Liver (tissue), 8 donors: ENCODE measurements at regions not wholly inside any gene's neighbourhood (a gene's known extent, or its start where the extent isn't known, plus 50 kb on each side); places are given as distances from the start of the nearest gene placed in this dataset.

Source experiments
- DNase-seq: peaks from one replicate; pipeline ENCODE4 v3.0.0-alpha.2; 2017; ENCODE audit warnings: low spot score
- H3K27ac ChIP-seq, 2 donors: one replicate each; pipeline ENCODE4 v1.7.0; 2013; ENCODE audit warnings: inconsistent platforms in 2 of 2, low read length in 2 of 2, control low read depth in 1 of 2, low read depth in 1 of 2, mild to moderate bottlenecking in 1 of 2
- H3K27me3 ChIP-seq, 4 donors: one replicate each; pipeline versions ENCODE4 v1.6.1 to v1.7.0; 2013; ENCODE audit warnings: low read length in 3 of 4, inconsistent platforms in 1 of 4, mild to moderate bottlenecking in 1 of 4, moderate library complexity in 1 of 4; ENCODE audit not compliant: control insufficient read depth in 4 of 4, insufficient read depth in 4 of 4
- H3K36me3 ChIP-seq, 4 donors: one replicate each; pipeline versions ENCODE4 v1.6.1 to v1.7.0; 2013; ENCODE audit warnings: low read length in 3 of 4, mild to moderate bottlenecking in 3 of 4, low read depth in 1 of 4, moderate library complexity in 1 of 4; ENCODE audit not compliant: control insufficient read depth in 4 of 4, insufficient read depth in 3 of 4
- H3K4me1 ChIP-seq, 4 donors: one replicate each; pipeline versions ENCODE4 v1.6.1 to v1.7.0; 2013; ENCODE audit warnings: low read length in 3 of 4, mild to moderate bottlenecking in 3 of 4, moderate library complexity in 1 of 4; ENCODE audit not compliant: control insufficient read depth in 4 of 4, insufficient read depth in 4 of 4
- H3K4me3 ChIP-seq, 3 donors: one replicate each; pipeline versions ENCODE4 v1.6.1 to v1.7.0; 2013; ENCODE audit warnings: low read length in 3 of 3, control low read depth in 1 of 3, low read depth in 1 of 3, mild to moderate bottlenecking in 1 of 3
- H3K9ac ChIP-seq, 2 donors: one replicate each; pipeline ENCODE4 v1.7.0; 2013; ENCODE audit warnings: low read length in 2 of 2, mild to moderate bottlenecking in 2 of 2, moderate library complexity in 2 of 2, control low read depth in 1 of 2, low read depth in 1 of 2
- H3K9me3 ChIP-seq, 4 donors: one replicate each; pipeline versions ENCODE4 v1.6.1 to v1.7.0; 2013; ENCODE audit warnings: low read length in 3 of 4; ENCODE audit not compliant: control insufficient read depth in 4 of 4
- ATF3 ChIP-seq: IDR thresholded peaks from 2 replicates; pipeline ENCODE4 v1.6.1; 2016; ENCODE audit warnings: antibody characterized with exemption
- CTCF ChIP-seq: fragments of 150-350 bp; IDR thresholded peaks from 2 replicates; pipeline ENCODE4 v1.5.1; 2017; ENCODE audit warnings: improper control_type of control experiment, low read depth, low read length; ENCODE audit not compliant: missing input control
- EGR1 ChIP-seq, 2 donors: IDR thresholded peaks; 2 replicates each; pipeline ENCODE4 v1.6.1; 2016 to 2018; ENCODE audit warnings: antibody characterized with exemption in 2 of 2, low read depth in 2 of 2
- FOXA1 ChIP-seq: IDR thresholded peaks from 2 replicates; pipeline ENCODE4 v1.6.1; 2016; ENCODE audit warnings: antibody characterized with exemption
- FOXA2 ChIP-seq: IDR thresholded peaks from 2 replicates; pipeline ENCODE4 v1.6.1; 2016; ENCODE audit warnings: antibody characterized with exemption
- GABPA ChIP-seq, 2 donors: IDR thresholded peaks in 1 of 2; conservative IDR thresholded peaks in 1 of 2; 2 replicates each; pipeline ENCODE4 v1.6.1; 2016; ENCODE audit warnings: antibody characterized with exemption in 2 of 2, mild to moderate bottlenecking in 1 of 2, moderate library complexity in 1 of 2
- HNF4G ChIP-seq: IDR thresholded peaks from 2 replicates; pipeline ENCODE4 v1.6.1; 2016; ENCODE audit warnings: antibody characterized with exemption
- JUND ChIP-seq, 2 donors: IDR thresholded peaks; 2 replicates each; pipeline ENCODE4 v1.6.1; 2016; ENCODE audit warnings: antibody characterized with exemption in 2 of 2
- MAX ChIP-seq: IDR thresholded peaks from 2 replicates; pipeline ENCODE4 v1.6.1; 2016; ENCODE audit warnings: antibody characterized with exemption
- NR2F2 ChIP-seq: IDR thresholded peaks from 2 replicates; pipeline ENCODE4 v1.6.1; 2016; ENCODE audit warnings: antibody characterized with exemption
- RAD21 ChIP-seq, 2 donors: IDR thresholded peaks; 2 replicates each; pipeline ENCODE4 v1.6.1; 2016; ENCODE audit warnings: antibody characterized with exemption in 2 of 2, mild to moderate bottlenecking in 2 of 2
- RXRA ChIP-seq, 2 donors: IDR thresholded peaks; 2 replicates each; pipeline ENCODE4 v1.6.1; 2017 to 2018; ENCODE audit warnings: antibody characterized with exemption in 2 of 2, mild to moderate bottlenecking in 1 of 2
- SP1 ChIP-seq: IDR thresholded peaks from 2 replicates; pipeline ENCODE4 v1.6.1; 2018; ENCODE audit warnings: antibody characterized with exemption, mild to moderate bottlenecking
- TAF1 ChIP-seq: conservative IDR thresholded peaks from 2 replicates; pipeline ENCODE4 v1.6.1; 2016; ENCODE audit warnings: antibody characterized with exemption, mild to moderate bottlenecking
- YY1 ChIP-seq: IDR thresholded peaks from 2 replicates; pipeline ENCODE4 v1.6.1; 2016; ENCODE audit warnings: antibody characterized with exemption, mild to moderate bottlenecking
- ZBTB33 ChIP-seq: IDR thresholded peaks from 2 replicates; pipeline ENCODE4 v1.6.1; 2016; ENCODE audit warnings: antibody characterized with exemption
- WGBS: extraction: QIAGEN DNeasy Blood & Tissue Kit; methylation state at CpG from one replicate; pipeline ENCODE4 v1.1.7; 2013; 5-methylcytosine and 5-hydroxymethylcytosine counted together
- donor health status: healthy.
- donor health status: healthy.
- donor health status: healthy.
- donor health status: healthy.
- donor health status: healthy.

GRCh38 chr1:98068016-98068415, 147.2 kb upstream of the DPYD start (continued):
- TF ChIP-seq RAD21 (IDR thresholded peaks at IDR 0.05) = no peak
- no peak for TF ChIP-seq RXRA (IDR thresholded peaks at IDR 0.05)
- TF ChIP-seq ATF3 = no peak
- no peak for TF ChIP-seq JUND (IDR thresholded peaks at IDR 0.05)
- TF ChIP-seq TAF1 = no peak
- no peak for TF ChIP-seq HNF4G
- TF ChIP-seq GABPA (IDR thresholded peaks at IDR 0.05 in 1 of 2, conservative IDR thresholded peaks at IDR 0.05 in 1 of 2) = no peak
- no peak for TF ChIP-seq MAX
- TF ChIP-seq YY1 = no peak

- TF ChIP-seq YY1 = no peak
- TF ChIP-seq SP1 = no peak
- no peak for TF ChIP-seq RAD21 (IDR thresholded peaks at IDR 0.05)
- no peak for TF ChIP-seq JUND (IDR thresholded peaks at IDR 0.05)
- TF ChIP-seq FOXA2 = no peak
- no peak for TF ChIP-seq NR2F2
- no peak for TF ChIP-seq ZBTB33
- no peak for TF ChIP-seq TAF1
- TF ChIP-seq CTCF = no peak
- no peak for TF ChIP-seq HNF4G
- no peak for TF ChIP-seq MAX
- no peak for TF ChIP-seq ATF3
- no peak for TF ChIP-seq FOXA1
- TF ChIP-seq EGR1 (IDR thresholded peaks at IDR 0.05; ENCODE audit: low read depth in 2 of 2) = no peak
- TF ChIP-seq GABPA (IDR thresholded peaks at IDR 0.05 in 1 of 2, conservative IDR thresholded peaks at IDR 0.05 in 1 of 2) = no peak
- DNase-seq = no peak
- H3K27me3 ChIP-seq = no peaks in the 10 kb centered on the region
- H3K4me3 ChIP-seq = no peak overlapping the region
- H3K9ac ChIP-seq = no peak overlapping the region
- H3K36me3 ChIP-seq = no peaks in the 10 kb centered on the region
- H3K4me1 ChIP-seq = peaks cover 0 to 3% (median 0%) of the 10 kb centered on the region in 4 donors
- no peak overlapping the region for H3K27ac ChIP-seq
- H3K9me3 ChIP-seq = no peaks in the 10 kb centered on the region
- 88% methylated on average over 2 of the region's 2 CpGs for WGBS
Observed at GRCh38 chr1:98066911-98067310, 146.1 kb upstream of the DPYD start.

- H3K4me1 ChIP-seq = no peaks in the 10 kb centered on the region
- 79% methylated on average over 1 of the region's 1 CpG for WGBS
- DNase-seq = no peak
- H3K27me3 ChIP-seq = no peaks in the 10 kb centered on the region
- H3K27ac ChIP-seq = no peak overlapping the region
- H3K4me3 ChIP-seq = no peak overlapping the region
- H3K9ac ChIP-seq = no peak overlapping the region
- no peaks in the 10 kb centered on the region for H3K36me3 ChIP-seq
- TF ChIP-seq CTCF (no peak), SP1 (no peak), RXRA (IDR thresholded peaks at IDR 0.05) (no peak)
- H3K9me3 ChIP-seq = no peaks in the 10 kb centered on the region
Observed at GRCh38 chr1:98059620-98060019, 138.8 kb upstream of the DPYD start.
